Astrocyte of the spinal cord (primary cell): ENCODE measurements at regions not wholly inside any gene's neighbourhood (a gene's known extent, or its start where the extent isn't known, plus 50 kb on each side); places are given as distances from the start of the nearest gene placed in this dataset.
"Not testable (repeated sequence)": the region's sequence is repeated elsewhere in the genome, so short reads cannot be mapped to it uniquely, and the experiment has no call there.

Source experiments
- DNase-seq: peaks from one replicate; pipeline ENCODE4 v3.0.0; 2011; ENCODE audit warnings: low read depth, low spot score
- H3K4me3 ChIP-seq: 2 replicates; pipeline ENCODE4 v1.5.1; 2011; ENCODE audit warnings: low read depth, mild to moderate bottlenecking, low read length, moderate library complexity
- in situ Hi-C: cut with HindIII; loops from 2 replicates; pipeline ENCODE4 v1.10.0; 2017; ENCODE audit warnings: low sequenced_read_pairs
- TF ChIP-seq, protein P1 (sequence below): IDR thresholded peaks from 2 replicates; pipeline ENCODE4 v1.5.1; 2012; ENCODE audit warnings: low read depth, mild to moderate bottlenecking, low read length, inconsistent platforms

GRCh38 chr5:57085306-57086081, 88.4 kb upstream of the GPBP1 start:
- H3K4me3 ChIP-seq = no peak overlapping the region
- in situ Hi-C loops = no loop called here
- DNase-seq = no peak
- TF ChIP-seq, protein P1, sequence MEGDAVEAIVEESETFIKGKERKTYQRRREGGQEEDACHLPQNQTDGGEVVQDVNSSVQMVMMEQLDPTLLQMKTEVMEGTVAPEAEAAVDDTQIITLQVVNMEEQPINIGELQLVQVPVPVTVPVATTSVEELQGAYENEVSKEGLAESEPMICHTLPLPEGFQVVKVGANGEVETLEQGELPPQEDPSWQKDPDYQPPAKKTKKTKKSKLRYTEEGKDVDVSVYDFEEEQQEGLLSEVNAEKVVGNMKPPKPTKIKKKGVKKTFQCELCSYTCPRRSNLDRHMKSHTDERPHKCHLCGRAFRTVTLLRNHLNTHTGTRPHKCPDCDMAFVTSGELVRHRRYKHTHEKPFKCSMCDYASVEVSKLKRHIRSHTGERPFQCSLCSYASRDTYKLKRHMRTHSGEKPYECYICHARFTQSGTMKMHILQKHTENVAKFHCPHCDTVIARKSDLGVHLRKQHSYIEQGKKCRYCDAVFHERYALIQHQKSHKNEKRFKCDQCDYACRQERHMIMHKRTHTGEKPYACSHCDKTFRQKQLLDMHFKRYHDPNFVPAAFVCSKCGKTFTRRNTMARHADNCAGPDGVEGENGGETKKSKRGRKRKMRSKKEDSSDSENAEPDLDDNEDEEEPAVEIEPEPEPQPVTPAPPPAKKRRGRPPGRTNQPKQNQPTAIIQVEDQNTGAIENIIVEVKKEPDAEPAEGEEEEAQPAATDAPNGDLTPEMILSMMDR = no peak

GRCh38 chr5:57087947-57088346, 85.9 kb upstream of the GPBP1 start:
- H3K4me3 ChIP-seq, in situ Hi-C loops, DNase-seq: not testable (repeated sequence)

DNA sequence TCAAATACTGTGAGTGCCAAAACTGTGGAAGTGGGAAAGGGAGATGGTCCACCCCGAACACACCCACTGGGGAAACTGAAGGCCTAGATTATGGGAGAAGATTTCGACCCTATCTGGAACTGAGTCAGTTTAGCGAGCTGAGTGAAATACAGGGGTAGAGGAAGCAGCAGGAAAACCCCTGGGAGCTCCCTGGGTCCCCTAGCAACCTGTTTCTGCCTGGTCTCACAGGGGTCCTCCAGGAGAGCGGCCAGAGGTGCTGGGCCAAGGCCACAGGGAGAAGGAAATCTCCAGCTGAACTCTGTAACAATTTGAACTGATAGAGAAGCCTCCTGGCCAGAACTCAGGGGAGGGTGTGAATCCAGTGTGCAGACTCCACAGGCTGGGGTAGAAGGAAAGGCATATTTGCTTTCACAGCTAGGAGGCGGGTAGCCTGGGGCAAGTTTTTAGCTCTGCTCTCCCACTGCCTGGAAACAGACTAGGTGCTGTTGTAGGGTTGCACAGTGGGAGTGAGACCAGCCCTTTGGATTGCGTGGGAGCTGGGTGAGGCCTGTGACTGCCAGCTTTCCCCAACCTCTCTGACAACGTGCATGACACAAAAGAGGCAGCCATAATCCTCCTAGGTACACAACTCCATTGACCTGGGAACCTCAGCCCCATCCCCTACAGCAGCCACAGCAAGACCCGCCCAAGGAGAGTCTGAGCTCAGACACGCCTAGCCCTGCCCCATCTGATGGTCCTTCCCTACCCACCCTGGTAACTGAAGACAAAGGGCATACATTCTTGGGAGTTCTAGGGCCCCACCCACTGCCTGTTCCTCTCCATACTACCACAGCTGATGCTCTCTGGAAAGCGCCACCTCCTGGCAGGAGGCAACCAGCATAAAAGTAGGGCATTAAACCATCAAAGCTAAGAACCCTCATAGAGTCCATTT, 78.8 kb upstream of the GPBP1 start:
- H3K4me3 ChIP-seq = no peak overlapping the region
- no peak for DNase-seq
- TF ChIP-seq, protein P1 = peak; percentile 11
- in situ Hi-C loops = no loop called here

DNA sequence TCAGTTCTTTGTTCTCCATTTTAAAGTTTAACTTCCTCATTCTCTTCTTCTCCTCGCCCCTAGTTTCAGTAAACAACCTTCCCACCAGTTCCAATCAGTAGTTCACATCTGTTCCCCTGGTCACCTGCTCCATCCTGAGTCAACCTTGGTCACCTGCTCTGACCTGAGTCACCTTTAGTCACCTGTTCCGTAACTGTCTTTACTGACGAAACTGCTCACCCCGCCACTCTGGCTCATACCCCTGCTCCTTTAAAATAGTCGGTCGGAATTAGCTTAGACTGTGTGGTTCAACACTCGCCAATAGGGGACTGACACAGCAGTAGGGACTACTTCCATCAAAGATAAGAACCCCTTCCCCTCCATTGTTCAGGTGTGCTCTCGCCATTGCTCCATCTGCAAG, 76.3 kb upstream of the GPBP1 start:
- H3K4me3 ChIP-seq = no peak overlapping the region
- TF ChIP-seq, protein P1 = no peak
- DNase-seq = no peak
- in situ Hi-C loops = no loop called here

GRCh38 chr5:57102189-57102904, 71.5 kb upstream of the GPBP1 start:
- in situ Hi-C loops = no loop called here
- H3K4me3 ChIP-seq = no peak overlapping the region
- DNase-seq = no peak

GRCh38 chr5:57102905-57103255, 71.0 kb upstream of the GPBP1 start:
- in situ Hi-C loops = no loop called here
- H3K4me3 ChIP-seq = no peak overlapping the region
- TF ChIP-seq, protein P1 = no peak
- DNase-seq = no peak

More at GRCh38 chr5:57102189-57102904, 71.5 kb upstream of the GPBP1 start:
- TF ChIP-seq, protein P1 = no peak
